Hepatocyte (in vitro differentiated cells): ENCODE measurements at regions not wholly inside any gene's neighbourhood (a gene's known extent, or its start where the extent isn't known, plus 50 kb on each side); places are given as distances from the start of the nearest gene placed in this dataset.

Experiments used
- EZH2 ChIP-seq: fragments of 200-600 bp; sonication (generic); IDR thresholded peaks from 2 replicates; pipeline ENCODE4 v1.6.1; 2016; ENCODE audit warnings: antibody characterized with exemption, mild to moderate bottlenecking, borderline replicate concordance
- TF ChIP-seq, protein P1 (sequence below): fragments of 200-600 bp; sonication (generic); IDR thresholded peaks from 2 replicates; pipeline ENCODE4 v1.5.1; 2016; ENCODE audit warnings: antibody characterized with exemption, mild to moderate bottlenecking; ENCODE audit not compliant: poor library complexity

GRCh38 chr6:147666255-147666654, 157.8 kb downstream of the SAMD5 start:
- TF ChIP-seq EZH2 = no peak
- TF ChIP-seq, protein P1, sequence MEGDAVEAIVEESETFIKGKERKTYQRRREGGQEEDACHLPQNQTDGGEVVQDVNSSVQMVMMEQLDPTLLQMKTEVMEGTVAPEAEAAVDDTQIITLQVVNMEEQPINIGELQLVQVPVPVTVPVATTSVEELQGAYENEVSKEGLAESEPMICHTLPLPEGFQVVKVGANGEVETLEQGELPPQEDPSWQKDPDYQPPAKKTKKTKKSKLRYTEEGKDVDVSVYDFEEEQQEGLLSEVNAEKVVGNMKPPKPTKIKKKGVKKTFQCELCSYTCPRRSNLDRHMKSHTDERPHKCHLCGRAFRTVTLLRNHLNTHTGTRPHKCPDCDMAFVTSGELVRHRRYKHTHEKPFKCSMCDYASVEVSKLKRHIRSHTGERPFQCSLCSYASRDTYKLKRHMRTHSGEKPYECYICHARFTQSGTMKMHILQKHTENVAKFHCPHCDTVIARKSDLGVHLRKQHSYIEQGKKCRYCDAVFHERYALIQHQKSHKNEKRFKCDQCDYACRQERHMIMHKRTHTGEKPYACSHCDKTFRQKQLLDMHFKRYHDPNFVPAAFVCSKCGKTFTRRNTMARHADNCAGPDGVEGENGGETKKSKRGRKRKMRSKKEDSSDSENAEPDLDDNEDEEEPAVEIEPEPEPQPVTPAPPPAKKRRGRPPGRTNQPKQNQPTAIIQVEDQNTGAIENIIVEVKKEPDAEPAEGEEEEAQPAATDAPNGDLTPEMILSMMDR = no peak
